ENCODE measurements at regions not wholly inside any gene's neighbourhood (a gene's known extent, or its start where the extent isn't known, plus 50 kb on each side); places are given as distances from the start of the nearest gene placed in this dataset.

DNA sequence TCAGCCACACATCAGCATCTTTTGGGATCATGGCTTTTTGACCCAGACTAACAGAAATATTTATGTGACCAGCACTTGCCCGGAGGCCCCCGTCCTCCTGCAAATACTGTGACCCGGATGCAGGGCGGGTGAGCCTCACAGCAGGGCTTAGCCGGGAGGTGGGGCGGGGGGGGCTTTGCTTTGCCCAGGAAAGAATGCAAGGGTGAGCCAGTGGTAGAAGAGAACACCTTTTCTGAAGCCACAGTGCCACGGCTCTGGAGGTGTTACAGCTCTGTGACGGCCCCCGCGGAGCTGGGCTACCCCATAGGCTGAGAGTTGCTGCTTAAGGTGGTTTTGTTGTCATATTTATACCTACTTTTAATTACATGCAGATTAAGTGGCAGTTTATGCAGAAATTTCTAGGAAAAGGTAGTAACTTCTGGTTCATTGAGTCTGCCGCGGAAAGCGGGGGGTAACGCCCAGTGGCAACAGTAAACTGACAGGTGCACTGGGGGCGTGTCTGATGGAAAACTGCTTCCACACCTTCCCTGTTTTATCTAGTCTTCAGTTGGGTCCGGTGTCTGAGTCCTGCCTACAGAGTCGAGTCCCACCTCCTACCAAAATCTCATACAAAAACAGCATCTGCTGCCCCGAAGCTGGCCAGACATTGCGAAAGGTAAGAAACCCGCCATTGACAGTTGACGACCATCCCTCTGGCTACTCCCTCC, 187.9 kb downstream of the TEX29 start:
- Histone ChIP-seq H3K4me1 (ENCODE audit: insufficient read depth, low read length, poor library complexity, severe bottlenecking) (no peaks in the 10 kb centered on the region), H4K20me1 (ENCODE audit: insufficient read depth, low read length) (no peaks in the 10 kb centered on the region), H2AFZ (ENCODE audit: low read length) (no peak overlapping the region), H3K4me3 (ENCODE audit: low read depth, low read length, poor library complexity, severe bottlenecking) (no peak overlapping the region), H3K27ac (ENCODE audit: low read depth, low read length, poor library complexity, severe bottlenecking) (no peak overlapping the region), H3K79me2 (ENCODE audit: insufficient read depth, low read depth, low read length) (no peaks in the 10 kb centered on the region), H3K36me3 (ENCODE audit: insufficient read depth, low read length) (no peaks in the 10 kb centered on the region), H3K4me2 (ENCODE audit: low read length) (no peak overlapping the region), H3K9me2 (ENCODE audit: insufficient read depth, low read length) (no peaks in the 10 kb centered on the region), H3K9me3 (ENCODE audit: low read length) (no peaks in the 10 kb centered on the region)
- intact Hi-C loops (cut with micrococcal nuclease; ENCODE audit: unreplicated experiment), result no loop called here
- ChIA-PET POLR2A (no interaction called here), CTCF (ENCODE audit: unreplicated experiment) (no interaction called here)
- TF ChIP-seq CTCF (conservative IDR thresholded peaks at IDR 0.05; ENCODE audit: low read length), result no peak
- no peak for TF ChIP-seq EZH2phosphoT487 (IDR thresholded peaks at IDR 0.05; ENCODE audit: borderline replicate concordance, low read depth, low read length)
- DNase-seq (ENCODE audit: low spot score), result no peak
- no TSS peak for BruUV-seq (replicated peaks)

DNA sequence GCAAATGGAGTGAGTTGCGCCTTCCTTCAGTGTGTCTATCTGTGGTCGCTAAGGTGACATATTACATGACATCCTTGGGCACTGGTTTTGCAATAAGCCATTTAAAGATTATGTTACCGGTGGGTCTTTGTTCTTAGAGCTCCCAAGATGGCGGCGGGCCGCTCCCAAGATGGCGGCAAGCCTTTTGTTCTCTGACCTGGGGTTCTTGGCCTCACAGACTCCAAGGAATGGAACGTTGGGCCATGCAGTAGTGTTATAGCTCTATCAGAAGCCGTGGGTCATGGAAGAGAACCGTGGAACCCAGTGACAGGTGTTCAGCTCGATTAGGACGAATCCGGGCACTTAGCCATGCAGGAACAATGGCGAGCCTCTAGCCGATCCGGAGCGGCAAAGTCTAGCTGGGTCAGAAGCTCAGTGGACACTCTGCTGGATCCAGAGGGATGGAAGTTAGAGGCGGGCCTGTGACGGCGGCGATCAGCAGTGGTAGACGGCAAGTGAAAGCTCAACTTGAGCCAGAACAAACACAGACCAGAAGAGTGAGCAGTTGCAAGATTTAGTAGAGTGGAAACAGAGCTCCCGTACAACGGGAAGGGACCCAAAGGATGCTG, 188.6 kb downstream of the TEX29 start:
- ChIA-PET CTCF (ENCODE audit: unreplicated experiment) (no interaction called here), POLR2A (no interaction called here)
- H4K20me1 ChIP-seq (ENCODE audit: insufficient read depth, low read length), result no peaks in the 10 kb centered on the region
- H3K79me2 ChIP-seq (ENCODE audit: insufficient read depth, low read depth, low read length), result no peaks in the 10 kb centered on the region
- no peak for DNase-seq (ENCODE audit: low spot score)
- no peaks in the 10 kb centered on the region for H3K9me3 ChIP-seq (ENCODE audit: low read length)
- BruUV-seq (replicated peaks), result no TSS peak
- no peak overlapping the region for H2AFZ ChIP-seq (ENCODE audit: low read length)
- intact Hi-C loops (cut with micrococcal nuclease; ENCODE audit: unreplicated experiment), result no loop called here
- H3K9me2 ChIP-seq (ENCODE audit: insufficient read depth, low read length), result no peaks in the 10 kb centered on the region
- no peak for TF ChIP-seq CTCF (conservative IDR thresholded peaks at IDR 0.05; ENCODE audit: low read length)
- no peak for TF ChIP-seq EZH2phosphoT487 (IDR thresholded peaks at IDR 0.05; ENCODE audit: borderline replicate concordance, low read depth, low read length)
- no peaks in the 10 kb centered on the region for H3K36me3 ChIP-seq (ENCODE audit: insufficient read depth, low read length)
- no peak overlapping the region for H3K4me2 ChIP-seq (ENCODE audit: low read length)
- no peak overlapping the region for H3K4me3 ChIP-seq (ENCODE audit: low read depth, low read length, poor library complexity, severe bottlenecking)
- H3K4me1 ChIP-seq (ENCODE audit: insufficient read depth, low read length, poor library complexity, severe bottlenecking), result no peaks in the 10 kb centered on the region
- H3K27ac ChIP-seq (ENCODE audit: low read depth, low read length, poor library complexity, severe bottlenecking), result no peak overlapping the region

- no peak overlapping the region for H3K27ac ChIP-seq (ENCODE audit: low read depth, low read length, poor library complexity, severe bottlenecking)
- H4K20me1 ChIP-seq (ENCODE audit: insufficient read depth, low read length), result no peaks in the 10 kb centered on the region
- DNase-seq (ENCODE audit: low spot score), result no peak
- H2AFZ ChIP-seq (ENCODE audit: low read length), result no peak overlapping the region
- no TSS peak for BruUV-seq (replicated peaks)
- no peaks in the 10 kb centered on the region for H3K4me1 ChIP-seq (ENCODE audit: insufficient read depth, low read length, poor library complexity, severe bottlenecking)
- H3K9me3 ChIP-seq (ENCODE audit: low read length), result no peaks in the 10 kb centered on the region
- CTCF ChIA-PET (ENCODE audit: unreplicated experiment), result no interaction called here
- H3K36me3 ChIP-seq (ENCODE audit: insufficient read depth, low read length), result no peaks in the 10 kb centered on the region
- intact Hi-C loops (cut with micrococcal nuclease; ENCODE audit: unreplicated experiment), result no loop called here
- H3K4me3 ChIP-seq (ENCODE audit: low read depth, low read length, poor library complexity, severe bottlenecking), result no peak overlapping the region
- H3K4me2 ChIP-seq (ENCODE audit: low read length), result no peak overlapping the region
- no peaks in the 10 kb centered on the region for H3K79me2 ChIP-seq (ENCODE audit: insufficient read depth, low read depth, low read length)
- TF ChIP-seq EZH2phosphoT487 (IDR thresholded peaks at IDR 0.05; ENCODE audit: borderline replicate concordance, low read depth, low read length) (no peak), CTCF (conservative IDR thresholded peaks at IDR 0.05; ENCODE audit: low read length) (no peak)
- POLR2A ChIA-PET, result no interaction called here
- no peaks in the 10 kb centered on the region for H3K9me2 ChIP-seq (ENCODE audit: insufficient read depth, low read length)
These were observed 190.2 kb downstream of the TEX29 start for GRCh38 chr13:111510502-111511218.
